NCI-H748 (cell line): ENCODE measurements at regions not wholly inside any gene's neighbourhood (a gene's known extent, or its start where the extent isn't known, plus 50 kb on each side); places are given as distances from the start of the nearest gene placed in this dataset.
"Not testable (repeated sequence)": the region's sequence is repeated elsewhere in the genome, so short reads cannot be mapped to it uniquely, and the experiment has no call there.

ENCODE experiments used
- DNase-seq: peaks from one replicate; lab custom pipeline; 2025; ENCODE audit not compliant: unreplicated experiment; lab: John Stamatoyannopoulos, UW

DNA sequence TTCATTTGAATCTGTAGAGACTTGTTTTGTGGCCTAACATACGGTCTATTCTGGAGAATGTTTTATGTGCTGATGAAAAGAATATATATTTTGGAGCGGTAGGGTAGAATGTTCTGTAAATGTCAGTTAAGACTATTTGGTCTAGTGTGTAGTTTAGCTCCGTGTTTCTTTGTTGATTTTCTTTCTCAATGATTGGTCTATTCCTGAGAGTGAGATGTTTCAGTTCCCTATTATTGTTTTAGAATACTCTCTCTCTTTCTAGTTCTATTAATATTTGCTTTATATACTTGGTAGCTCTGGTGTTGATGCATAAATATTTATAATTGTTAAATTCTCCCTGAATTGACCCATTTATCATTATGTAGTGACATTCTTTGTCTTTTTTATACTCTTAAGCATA lies 236.5 kb downstream of the GLUD2 start:
- no peak for DNase-seq

- no peak for DNase-seq
These were observed 251.1 kb downstream of the GLUD2 start for GRCh38 chrX:121298499-121298898.

DNA sequence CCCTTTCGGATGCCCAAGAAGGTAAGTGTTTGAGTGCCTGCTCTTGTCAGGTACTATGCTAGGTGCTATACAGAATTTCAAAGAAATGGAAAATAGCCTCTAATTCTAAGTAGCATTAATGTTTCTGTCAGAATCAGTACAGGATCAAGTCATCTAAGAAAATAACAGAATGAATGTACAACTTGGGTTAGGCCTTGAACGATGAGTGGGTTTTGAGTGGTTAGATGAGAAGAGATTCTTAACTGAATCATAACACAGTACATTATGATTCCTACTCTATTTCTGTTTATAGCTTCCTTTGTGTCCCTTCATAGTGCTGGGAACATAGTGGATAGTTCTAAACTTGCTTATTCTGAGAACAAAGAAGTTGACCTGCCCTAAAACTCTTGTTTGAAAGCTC lies 253.9 kb downstream of the GLUD2 start:
- no peak for DNase-seq

GRCh38 chrX:121301822-121302221 lies 254.4 kb downstream of the GLUD2 start:
- DNase-seq: no peak

DNA sequence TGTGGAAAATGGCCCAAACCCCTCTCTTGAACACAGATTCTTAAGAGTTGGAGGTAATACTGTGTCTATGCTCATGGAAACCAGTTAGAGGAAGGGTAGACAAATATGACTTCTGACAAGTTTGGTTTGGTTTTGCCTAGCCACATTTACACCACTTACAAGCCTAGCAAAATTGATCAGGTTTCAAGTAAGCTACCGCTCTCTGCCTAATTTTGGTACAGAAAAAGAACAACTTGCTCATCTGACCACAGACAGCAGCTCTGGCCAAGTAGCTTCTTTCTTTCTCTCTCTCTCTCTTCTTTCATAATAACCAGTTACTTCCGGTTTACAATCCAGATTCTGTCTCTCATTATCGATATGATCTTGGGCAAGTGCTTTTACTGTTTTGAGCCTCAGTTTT lies 260.0 kb downstream of the GLUD2 start:
- DNase-seq: no peak

DNA sequence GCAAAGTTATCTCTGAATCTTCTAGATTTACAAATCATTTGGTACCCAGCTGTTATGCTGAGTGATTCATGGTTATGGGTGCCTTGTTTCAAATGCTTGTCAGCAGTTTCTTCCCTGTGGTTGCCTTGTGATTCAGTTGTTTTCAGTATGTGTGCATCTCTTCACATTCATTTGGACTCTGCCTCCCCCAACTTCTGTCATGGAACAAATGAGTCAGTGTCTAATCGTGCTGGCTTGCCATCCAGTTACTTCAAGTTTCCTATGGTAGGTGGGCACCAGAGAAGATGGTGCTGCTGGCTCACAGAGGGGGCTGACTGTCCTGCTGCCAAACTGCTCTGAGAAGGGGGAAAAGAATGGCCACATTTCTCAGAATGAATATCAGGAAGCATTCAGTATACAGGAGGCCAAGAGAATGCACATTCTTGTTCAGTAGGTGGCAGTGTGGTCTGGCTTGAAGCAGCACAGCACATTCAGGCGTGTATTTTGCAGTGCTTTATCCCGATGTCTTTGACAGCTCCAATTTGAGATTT lies 260.9 kb downstream of the GLUD2 start:
- DNase-seq: peak; percentile 72

GRCh38 chrX:121310820-121311219 lies 263.4 kb downstream of the GLUD2 start:
- DNase-seq: no peak

DNA sequence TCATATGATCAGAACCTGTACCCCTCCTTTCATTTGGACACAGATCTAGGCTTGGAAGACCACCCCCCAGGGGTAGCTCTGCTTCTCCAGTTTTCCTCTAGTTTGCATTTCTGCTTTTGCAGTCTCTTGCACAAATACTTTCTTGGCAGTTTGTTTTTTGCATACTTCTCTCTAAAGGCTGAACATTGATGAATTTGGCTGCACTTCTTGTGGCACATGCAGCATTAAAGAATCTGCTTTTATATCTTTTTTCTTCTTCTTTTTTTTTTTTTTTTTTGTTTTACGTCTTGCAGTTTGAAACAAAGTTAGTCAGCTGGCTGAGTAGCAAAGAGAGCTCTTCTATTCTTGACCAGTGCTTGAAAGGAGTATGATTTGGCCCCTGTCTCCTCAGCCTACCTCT lies 273.0 kb downstream of the GLUD2 start:
- DNase-seq: no peak

DNA sequence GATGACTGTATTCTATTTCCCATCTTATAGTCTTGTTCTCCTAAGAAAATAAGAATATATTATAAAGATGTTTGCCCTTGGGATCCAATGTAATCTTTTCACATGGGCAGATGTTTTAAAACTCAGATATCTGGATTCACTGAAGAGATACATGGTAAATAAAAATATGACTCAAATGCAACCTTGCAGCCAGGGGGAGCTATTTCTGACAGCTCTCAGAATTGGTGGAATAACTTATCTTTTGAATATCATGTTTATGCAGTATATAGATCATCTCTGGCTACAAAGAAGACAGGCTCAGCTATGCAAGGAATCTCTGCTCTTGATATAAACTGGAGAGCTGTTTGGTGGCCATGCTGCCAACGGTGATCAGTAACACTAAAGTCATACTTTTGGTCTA lies 274.7 kb downstream of the GLUD2 start:
- DNase-seq: peak; percentile 5

DNA sequence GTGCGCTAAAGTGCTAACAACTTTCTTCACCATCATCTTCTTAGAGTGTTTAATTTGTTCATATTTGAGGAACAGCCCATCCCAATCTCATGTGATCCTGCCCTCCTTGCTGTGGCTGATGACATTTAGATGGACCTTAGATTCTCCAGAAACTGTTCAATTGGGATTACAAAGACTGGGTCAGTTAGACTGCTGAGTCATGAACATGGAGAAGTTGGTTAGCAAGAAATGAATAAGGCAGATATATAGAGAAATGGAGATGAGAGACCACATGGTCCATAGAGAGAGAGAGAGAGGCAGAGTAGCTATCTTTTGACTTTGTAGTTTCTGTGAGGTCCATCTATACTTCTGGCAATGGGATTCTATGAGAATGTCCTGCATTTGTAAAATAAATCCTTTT lies 275.9 kb downstream of the GLUD2 start:
- DNase-seq: no peak

- DNase-seq: peak; percentile 31
These were observed 286.5 kb downstream of the GLUD2 start for GRCh38 chrX:121333942-121334341.

- DNase-seq: peak; percentile 94
These were observed 289.5 kb downstream of the GLUD2 start for GRCh38 chrX:121336831-121337421.

GRCh38 chrX:121337816-121338215 lies 290.4 kb downstream of the GLUD2 start:
- no peak for DNase-seq

- no peak for DNase-seq
These were observed 301.9 kb downstream of the GLUD2 start for GRCh38 chrX:121349263-121349662.

GRCh38 chrX:121356139-121356849 lies 308.9 kb downstream of the GLUD2 start:
- DNase-seq: peak; percentile 90

DNA sequence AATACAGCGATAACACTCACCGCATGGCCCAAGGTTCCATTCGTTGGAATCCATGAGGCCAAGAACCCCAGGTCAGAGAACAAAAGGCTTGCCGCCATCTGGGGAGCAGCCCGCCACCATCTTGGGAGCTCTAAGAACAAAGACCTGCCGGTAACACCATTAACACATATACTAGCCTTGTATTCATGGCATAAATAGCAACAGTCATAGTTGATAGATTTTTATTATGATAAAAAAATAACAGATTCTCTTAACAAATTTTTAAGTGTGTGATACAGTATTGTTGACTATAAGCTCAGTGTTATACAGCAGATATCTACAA lies 309.4 kb downstream of the GLUD2 start:
- peak; percentile 85 for DNase-seq

GRCh38 chrX:121360280-121360679 lies 312.9 kb downstream of the GLUD2 start:
- DNase-seq: no peak

DNA sequence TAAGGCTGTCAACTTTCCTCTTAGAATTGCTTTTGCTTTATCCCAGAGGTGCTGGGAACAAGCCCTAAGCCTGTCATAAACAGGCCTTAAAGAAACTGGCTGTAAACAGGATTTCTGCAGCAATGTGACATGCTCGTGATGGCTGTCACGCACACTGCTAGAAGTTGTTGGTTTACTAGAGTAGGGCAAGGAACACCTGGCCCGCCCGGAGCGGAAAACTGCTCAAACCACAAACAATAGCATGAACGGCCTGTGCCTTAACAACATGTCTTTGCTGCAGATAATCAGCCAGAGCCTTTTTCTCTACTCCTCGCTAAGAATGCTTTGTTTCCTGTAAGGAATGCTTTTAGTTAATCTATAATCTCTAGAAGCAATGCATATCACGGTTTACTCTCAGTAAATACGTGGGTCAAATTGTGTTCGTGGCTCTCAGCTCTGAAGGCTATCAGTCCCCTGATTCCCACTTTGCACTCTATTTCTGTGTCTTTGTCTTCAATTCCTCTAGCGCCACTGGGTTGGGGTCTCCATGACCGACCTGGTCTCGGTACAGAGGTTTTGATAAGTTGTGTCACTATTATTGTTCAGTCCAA lies 318.3 kb downstream of the GLUD2 start:
- DNase-seq: peak; percentile 51

DNA sequence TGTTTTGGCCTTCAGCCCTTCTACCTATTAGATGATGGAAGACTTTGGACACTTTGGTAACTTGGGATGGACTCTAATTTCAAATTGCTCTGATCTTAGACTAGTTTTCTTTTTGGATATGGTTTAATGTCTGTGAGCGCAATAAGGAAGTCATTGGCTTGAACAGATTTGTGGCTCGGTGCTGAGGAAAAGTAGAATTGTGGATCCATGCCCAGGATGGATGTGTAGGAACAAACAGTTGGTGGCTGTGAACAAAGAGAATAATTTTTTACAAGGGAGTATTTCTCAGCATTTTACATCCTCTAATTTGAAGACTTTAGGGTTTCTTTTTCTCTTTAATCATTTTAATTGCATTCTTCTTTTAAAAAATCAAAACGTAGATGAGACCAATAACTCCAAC lies 327.1 kb downstream of the GLUD2 start:
- DNase-seq: no peak

DNA sequence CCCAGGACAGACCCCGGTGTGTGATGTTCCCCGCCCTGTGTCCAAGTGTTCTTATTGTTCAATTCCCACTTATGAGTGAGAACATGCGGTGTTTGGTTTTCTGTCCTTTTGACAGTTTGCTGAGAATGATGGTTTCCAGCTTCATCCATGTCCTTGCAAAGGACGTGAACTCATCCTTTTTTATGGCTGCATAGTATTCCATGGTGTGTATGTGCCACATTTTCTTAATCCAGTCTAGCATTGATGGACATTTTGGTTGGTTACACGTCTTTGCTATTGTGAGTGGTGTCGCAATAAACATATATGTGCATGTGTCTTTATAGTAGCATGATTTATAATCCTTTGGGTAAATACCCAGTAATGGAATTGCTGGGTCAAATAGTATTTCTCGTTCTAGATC lies 334.5 kb downstream of the GLUD2 start:
- DNase-seq: not testable (repeated sequence)

- no peak for DNase-seq
These were observed 342.7 kb downstream of the GLUD2 start for GRCh38 chrX:121389976-121390714.

- DNase-seq: no peak
These were observed 358.4 kb downstream of the GLUD2 start for GRCh38 chrX:121405826-121406225.
